Kidney (tissue), 13 donors: ENCODE measurements at regions not wholly inside any gene's neighbourhood (a gene's known extent, or its start where the extent isn't known, plus 50 kb on each side); places are given as distances from the start of the nearest gene placed in this dataset.

Source experiments
- DNase-seq, 5 donors: peaks; one replicate each; pipeline ENCODE4 v3.0.0-alpha.2; 2013 to 2020
- FAIRE-seq: peaks from 2 replicates; lab custom pipeline; 2012; peaks lifted over from hg19 to GRCh38; lab: Jason Lieb, UNC
- H3K27ac ChIP-seq, 2 donors: one replicate each; pipeline ENCODE4 v1.7.0; 2013; ENCODE audit warnings: low read depth in 2 of 2, low read length in 2 of 2, inconsistent platforms in 1 of 2
- H3K27me3 ChIP-seq: one replicate; pipeline ENCODE4 v1.7.1; 2013; ENCODE audit warnings: low read length, inconsistent platforms; ENCODE audit not compliant: control insufficient read depth, insufficient read depth
- H3K36me3 ChIP-seq, 3 donors: one replicate each; pipeline versions ENCODE4 v1.7.0 to v1.7.1; 2013; ENCODE audit warnings: low read length in 3 of 3, control low read depth in 1 of 3, inconsistent platforms in 1 of 3; ENCODE audit not compliant: insufficient read depth in 3 of 3, control insufficient read depth in 2 of 3
- H3K4me1 ChIP-seq, 3 donors: one replicate each; pipeline versions ENCODE4 v1.7.0 to v1.7.1; 2013; ENCODE audit warnings: low read length in 3 of 3, inconsistent platforms in 1 of 3, low read depth in 1 of 3; ENCODE audit not compliant: control insufficient read depth in 2 of 3, insufficient read depth in 2 of 3
- H3K4me3 ChIP-seq, 3 donors: one replicate each; pipeline versions ENCODE4 v1.7.0 to v1.8.1; 2013; ENCODE audit warnings: low read length in 3 of 3, control low read depth in 1 of 3, inconsistent platforms in 1 of 3
- H3K9ac ChIP-seq, 3 donors: one replicate each; pipeline versions ENCODE4 v1.7.0 to v1.7.1; 2013; ENCODE audit warnings: low read length in 3 of 3, control low read depth in 1 of 3, inconsistent platforms in 1 of 3
- H3K9me3 ChIP-seq, 3 donors: one replicate each; pipeline versions ENCODE4 v1.7.0 to v1.7.1; 2013; ENCODE audit warnings: low read length in 3 of 3, control low read depth in 1 of 3, inconsistent platforms in 1 of 3; ENCODE audit not compliant: control insufficient read depth in 2 of 3, insufficient read depth in 1 of 3
- intact Hi-C: fragments of 100-400 bp; cut with DNase I; formaldehyde crosslinking; loops from one replicate; pipeline ENCODE4 v1.11.1; 2022
- TF ChIP-seq, protein P1 (sequence below): IDR thresholded peaks from 3 replicates; pipeline ENCODE4 v1.5.1; 2012; ENCODE audit warnings: mild to moderate bottlenecking, moderate library complexity, borderline replicate concordance; ENCODE audit not compliant: insufficient read depth; ENCODE audit errors: extremely low read depth
- donor health status: control.
- donor health status: control.
- donor health status: control.
- donor health status: control.
- donor health status: control.
- donor health status: DM: yes; HTN: yes; CAD: no.
- donor health status: Normal renal cell carcinoma (clear cell type).

- DNase-seq (peak in 2 of 5 donors; percentile 21 to 22), FAIRE-seq (no peak)
- Histone ChIP-seq H3K9me3 (peaks cover 0 to 6% (median 3%) of the 10 kb centered on the region in 3 donors), H3K4me3 (no peak overlapping the region), H3K9ac (no peak overlapping the region), H3K27ac (no peak overlapping the region), H3K4me1 (no peaks in the 10 kb centered on the region), H3K27me3 (no peaks in the 10 kb centered on the region), H3K36me3 (no peaks in the 10 kb centered on the region)
- intact Hi-C loops = loop anchor here (10.0 kb wide), 2 partner anchors 338 to 408 kb away; no protein-coding TSS in a partner anchor
- TF ChIP-seq, protein P1, sequence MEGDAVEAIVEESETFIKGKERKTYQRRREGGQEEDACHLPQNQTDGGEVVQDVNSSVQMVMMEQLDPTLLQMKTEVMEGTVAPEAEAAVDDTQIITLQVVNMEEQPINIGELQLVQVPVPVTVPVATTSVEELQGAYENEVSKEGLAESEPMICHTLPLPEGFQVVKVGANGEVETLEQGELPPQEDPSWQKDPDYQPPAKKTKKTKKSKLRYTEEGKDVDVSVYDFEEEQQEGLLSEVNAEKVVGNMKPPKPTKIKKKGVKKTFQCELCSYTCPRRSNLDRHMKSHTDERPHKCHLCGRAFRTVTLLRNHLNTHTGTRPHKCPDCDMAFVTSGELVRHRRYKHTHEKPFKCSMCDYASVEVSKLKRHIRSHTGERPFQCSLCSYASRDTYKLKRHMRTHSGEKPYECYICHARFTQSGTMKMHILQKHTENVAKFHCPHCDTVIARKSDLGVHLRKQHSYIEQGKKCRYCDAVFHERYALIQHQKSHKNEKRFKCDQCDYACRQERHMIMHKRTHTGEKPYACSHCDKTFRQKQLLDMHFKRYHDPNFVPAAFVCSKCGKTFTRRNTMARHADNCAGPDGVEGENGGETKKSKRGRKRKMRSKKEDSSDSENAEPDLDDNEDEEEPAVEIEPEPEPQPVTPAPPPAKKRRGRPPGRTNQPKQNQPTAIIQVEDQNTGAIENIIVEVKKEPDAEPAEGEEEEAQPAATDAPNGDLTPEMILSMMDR = peak; percentile 10
These were observed 451.0 kb downstream of the MFSD1 start for GRCh38 chr3:159252772-159253384.

- Histone ChIP-seq H3K4me3 (no peak overlapping the region), H3K27me3 (no peaks in the 10 kb centered on the region), H3K27ac (no peak overlapping the region), H3K36me3 (no peaks in the 10 kb centered on the region), H3K9ac (no peak overlapping the region), H3K9me3 (peaks cover 0 to 6% (median 3%) of the 10 kb centered on the region in 3 donors), H3K4me1 (no peaks in the 10 kb centered on the region)
- TF ChIP-seq, protein P1 = no peak
- DNase-seq = no peak
- FAIRE-seq = no peak
- intact Hi-C loops = loop anchor here (10.0 kb wide), 2 partner anchors 339 to 409 kb away; no protein-coding TSS in a partner anchor
These were observed 452.0 kb downstream of the MFSD1 start for GRCh38 chr3:159253860-159254259.

DNA sequence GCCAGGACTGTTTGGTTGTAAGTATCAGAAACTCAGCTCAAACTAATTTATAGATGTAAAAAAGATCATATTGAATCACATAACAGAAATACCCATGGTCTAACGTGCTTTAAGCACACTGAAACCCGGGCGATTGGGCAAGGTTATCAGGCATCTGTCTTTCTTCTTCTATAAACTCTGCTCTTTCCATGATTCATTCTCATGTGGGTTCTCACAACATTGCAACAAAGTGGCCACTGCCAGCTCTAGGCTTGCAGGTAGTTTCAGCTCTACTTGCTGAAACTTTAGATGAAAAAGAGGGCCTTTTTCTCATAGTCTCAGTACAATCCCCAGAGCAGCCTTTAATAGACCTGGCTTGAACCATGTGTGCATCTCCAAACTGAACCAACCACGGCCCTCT lies 456.1 kb downstream of the MFSD1 start:
- H3K27ac ChIP-seq = no peak overlapping the region
- no peaks in the 10 kb centered on the region for H3K36me3 ChIP-seq
- DNase-seq = no peak
- H3K9ac ChIP-seq = no peak overlapping the region
- peaks cover 0 to 2% (median under 1%) of the 10 kb centered on the region in 3 donors for H3K9me3 ChIP-seq
- H3K4me1 ChIP-seq = no peaks in the 10 kb centered on the region
- intact Hi-C loops = loop anchor here (10.0 kb wide), 2 partner anchors 343 to 413 kb away; no protein-coding TSS in a partner anchor
- H3K27me3 ChIP-seq = no peaks in the 10 kb centered on the region
- no peak overlapping the region for H3K4me3 ChIP-seq
- no peak for FAIRE-seq
- TF ChIP-seq, protein P1 = no peak

DNA sequence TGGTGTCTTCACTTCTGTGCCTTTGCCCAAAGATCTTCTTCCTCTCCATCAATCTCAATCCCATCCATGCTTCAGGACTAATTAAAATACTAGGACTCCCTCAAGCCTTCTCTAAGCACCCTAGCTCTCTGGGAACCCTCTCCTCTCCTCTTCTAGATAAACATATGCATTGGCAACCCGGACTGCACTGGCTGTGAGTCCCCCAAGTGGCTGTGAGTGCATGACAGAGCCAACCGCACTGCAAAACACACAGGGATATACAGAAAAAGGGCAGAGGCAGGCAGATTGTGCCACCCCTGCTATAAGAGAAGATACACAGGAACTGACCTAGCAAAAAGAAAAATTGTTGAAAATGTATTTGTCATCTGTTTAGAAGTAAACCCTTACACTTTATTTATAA lies 457.1 kb downstream of the MFSD1 start:
- no peaks in the 10 kb centered on the region for H3K36me3 ChIP-seq
- H3K27ac ChIP-seq = no peak overlapping the region
- no peak for DNase-seq
- no peak overlapping the region for H3K4me3 ChIP-seq
- intact Hi-C loops = loop anchor here (10.0 kb wide), 2 partner anchors 344 to 414 kb away; no protein-coding TSS in a partner anchor
- no peaks in the 10 kb centered on the region for H3K9me3 ChIP-seq
- H3K9ac ChIP-seq = no peak overlapping the region
- FAIRE-seq = no peak
- H3K4me1 ChIP-seq = no peaks in the 10 kb centered on the region
- TF ChIP-seq, protein P1 = no peak
- H3K27me3 ChIP-seq = no peaks in the 10 kb centered on the region
